ENCODE measurements at regions not wholly inside any gene's neighbourhood (a gene's known extent, or its start where the extent isn't known, plus 50 kb on each side); places are given as distances from the start of the nearest gene placed in this dataset.

GRCh38 chr3:148297013-148297412, 400.7 kb upstream of the AGTR1 start:
- TF ChIP-seq REST (IDR thresholded peaks at IDR 0.05; ENCODE audit: low read depth) (no peak), MAX (IDR thresholded peaks at IDR 0.05) (no peak), TAF1 (IDR thresholded peaks at IDR 0.05; ENCODE audit: low read depth) (no peak), EP300 (IDR thresholded peaks at IDR 0.05; ENCODE audit: borderline replicate concordance) (no peak), YY1 (IDR thresholded peaks at IDR 0.05; ENCODE audit: low read depth) (no peak), CEBPB (IDR thresholded peaks at IDR 0.05) (no peak), EGR1 (IDR thresholded peaks at IDR 0.05) (no peak)
